HL-60 (cell line): ENCODE measurements at regions not wholly inside any gene's neighbourhood (a gene's known extent, or its start where the extent isn't known, plus 50 kb on each side); places are given as distances from the start of the nearest gene placed in this dataset.

Experiments
- GABPA ChIP-seq: IDR thresholded peaks from 2 replicates; pipeline ENCODE4 v1.6.1; 2012; ENCODE audit warnings: low read depth
- POLR2AphosphoS5 ChIP-seq: IDR thresholded peaks from 2 replicates; pipeline ENCODE4 v1.6.1; 2012; ENCODE audit warnings: low read depth
- TF ChIP-seq, protein P1 (sequence below): IDR thresholded peaks from one replicate; pipeline ENCODE4 v1.5.1; 2011; ENCODE audit warnings: low read length, control low read depth, inconsistent platforms; ENCODE audit not compliant: insufficient read depth

DNA sequence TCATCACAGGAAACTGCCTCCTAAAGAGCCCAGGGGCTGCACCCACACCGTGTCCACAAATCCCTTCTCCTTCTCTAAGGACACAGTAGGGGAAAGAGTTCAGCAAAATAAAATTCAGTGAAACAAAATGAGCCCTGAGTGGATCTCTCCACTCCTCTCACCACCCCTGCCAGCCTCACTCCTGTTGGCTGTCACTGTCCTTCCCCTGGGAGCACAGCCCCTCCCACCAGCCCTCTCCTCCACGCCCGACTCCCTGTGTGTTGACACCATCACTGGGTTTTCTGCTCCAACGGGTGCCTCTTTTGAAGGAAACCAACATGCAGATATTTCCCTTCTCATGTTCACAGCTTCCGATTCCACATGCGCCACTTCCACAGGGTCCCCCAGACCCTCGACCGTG, 356.2 kb downstream of the AJAP1 start:
- TF ChIP-seq, protein P1, sequence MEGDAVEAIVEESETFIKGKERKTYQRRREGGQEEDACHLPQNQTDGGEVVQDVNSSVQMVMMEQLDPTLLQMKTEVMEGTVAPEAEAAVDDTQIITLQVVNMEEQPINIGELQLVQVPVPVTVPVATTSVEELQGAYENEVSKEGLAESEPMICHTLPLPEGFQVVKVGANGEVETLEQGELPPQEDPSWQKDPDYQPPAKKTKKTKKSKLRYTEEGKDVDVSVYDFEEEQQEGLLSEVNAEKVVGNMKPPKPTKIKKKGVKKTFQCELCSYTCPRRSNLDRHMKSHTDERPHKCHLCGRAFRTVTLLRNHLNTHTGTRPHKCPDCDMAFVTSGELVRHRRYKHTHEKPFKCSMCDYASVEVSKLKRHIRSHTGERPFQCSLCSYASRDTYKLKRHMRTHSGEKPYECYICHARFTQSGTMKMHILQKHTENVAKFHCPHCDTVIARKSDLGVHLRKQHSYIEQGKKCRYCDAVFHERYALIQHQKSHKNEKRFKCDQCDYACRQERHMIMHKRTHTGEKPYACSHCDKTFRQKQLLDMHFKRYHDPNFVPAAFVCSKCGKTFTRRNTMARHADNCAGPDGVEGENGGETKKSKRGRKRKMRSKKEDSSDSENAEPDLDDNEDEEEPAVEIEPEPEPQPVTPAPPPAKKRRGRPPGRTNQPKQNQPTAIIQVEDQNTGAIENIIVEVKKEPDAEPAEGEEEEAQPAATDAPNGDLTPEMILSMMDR: no peak
- TF ChIP-seq POLR2AphosphoS5: no peak
- no peak for TF ChIP-seq GABPA
